ENCODE measurements at regions not wholly inside any gene's neighbourhood (a gene's known extent, or its start where the extent isn't known, plus 50 kb on each side); places are given as distances from the start of the nearest gene placed in this dataset.

DNA sequence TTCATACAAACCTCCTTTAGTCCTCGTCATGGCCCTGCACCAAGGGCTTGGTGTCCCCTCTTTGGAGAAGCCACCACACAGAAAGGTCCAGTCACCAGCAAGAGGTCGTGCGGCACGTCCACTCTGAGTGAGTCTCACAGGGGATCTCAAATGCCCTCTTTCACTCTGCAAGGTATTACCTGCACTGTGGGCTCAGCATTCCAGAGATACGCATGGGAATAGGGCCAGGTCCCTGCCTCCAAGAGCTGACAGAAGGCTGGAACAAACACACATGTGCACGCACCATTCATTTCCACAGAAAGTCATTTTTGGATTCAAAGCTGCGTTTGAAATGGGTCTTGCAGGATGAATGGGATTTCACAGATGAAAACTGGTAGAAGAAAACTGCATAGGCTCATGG, 50.4 kb upstream of the TJP1 start:
- TF ChIP-seq EZH2 (IDR thresholded peaks at IDR 0.05; ENCODE audit: insufficient read depth, poor library complexity, severe bottlenecking) = no peak
- no peak for TF ChIP-seq EZH2phosphoT487 (IDR thresholded peaks at IDR 0.05; ENCODE audit: insufficient read depth, low read depth)
